Renal pelvis (tissue), 1 donor: ENCODE measurements at regions not wholly inside any gene's neighbourhood (a gene's known extent, or its start where the extent isn't known, plus 50 kb on each side); places are given as distances from the start of the nearest gene placed in this dataset.

Source experiments
- DNase-seq: peaks from one replicate; pipeline ENCODE4 v3.0.0-alpha.2; 2013

DNA sequence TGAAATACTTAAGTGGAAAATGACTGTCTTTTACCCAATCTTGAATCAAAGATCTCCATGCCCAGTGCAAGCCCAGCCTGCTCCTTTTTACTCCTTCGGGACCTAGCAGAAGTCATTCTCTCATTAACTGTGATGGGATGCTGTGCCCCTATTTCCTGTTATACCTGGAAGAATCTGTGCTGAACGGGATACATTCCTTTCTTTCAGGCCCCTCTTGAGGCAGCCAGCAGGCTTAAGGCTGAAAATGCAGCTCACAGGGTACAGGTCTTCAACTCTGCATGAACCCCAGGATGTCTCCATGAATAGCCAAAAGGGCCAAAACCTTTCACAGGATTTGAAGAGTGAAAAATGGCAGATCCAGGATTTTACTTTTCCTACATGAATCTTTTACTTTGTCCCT, 784.8 kb upstream of the KLHL29 start:
- DNase-seq = no peak

DNA sequence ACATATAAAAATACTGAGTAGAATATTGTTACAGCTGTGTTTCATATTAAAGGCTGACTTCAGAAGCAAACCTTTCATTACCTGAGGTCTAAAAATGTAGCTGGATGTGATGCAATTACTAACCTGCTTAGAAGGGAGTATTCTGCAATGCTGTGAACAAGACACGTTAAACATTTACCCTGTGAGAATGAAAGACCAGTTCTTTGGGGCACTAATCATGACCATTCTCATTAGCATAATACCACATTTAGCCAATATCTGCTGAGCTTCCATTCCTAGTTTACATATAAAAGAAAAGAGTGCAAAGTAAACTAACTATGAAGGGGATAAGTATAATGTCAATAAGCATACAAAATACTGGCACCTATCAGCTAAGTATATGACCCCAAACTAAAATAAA, 784.0 kb upstream of the KLHL29 start:
- DNase-seq = no peak

DNA sequence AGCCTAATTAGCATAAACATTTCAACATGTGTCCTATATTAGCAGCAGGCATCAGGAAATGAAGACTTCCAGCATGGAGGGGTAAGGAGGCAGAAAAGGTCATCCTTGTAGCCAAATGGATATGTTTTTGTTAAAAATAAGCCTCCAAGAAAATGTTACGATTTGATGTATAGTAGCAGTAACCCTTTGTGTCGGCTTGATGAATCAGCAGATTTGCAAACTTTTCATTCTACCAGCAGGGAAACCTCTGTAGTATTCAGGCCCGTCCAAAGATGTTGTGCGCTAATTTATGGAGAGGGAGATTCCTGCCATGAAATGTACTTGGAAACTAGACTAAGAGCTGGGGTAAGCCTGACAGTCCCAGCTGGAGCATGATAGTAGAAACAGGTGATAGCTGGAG, 780.8 kb upstream of the KLHL29 start:
- DNase-seq = peak; percentile 54

GRCh38 chr2:22616031-22616430, 768.9 kb upstream of the KLHL29 start:
- no peak for DNase-seq

DNA sequence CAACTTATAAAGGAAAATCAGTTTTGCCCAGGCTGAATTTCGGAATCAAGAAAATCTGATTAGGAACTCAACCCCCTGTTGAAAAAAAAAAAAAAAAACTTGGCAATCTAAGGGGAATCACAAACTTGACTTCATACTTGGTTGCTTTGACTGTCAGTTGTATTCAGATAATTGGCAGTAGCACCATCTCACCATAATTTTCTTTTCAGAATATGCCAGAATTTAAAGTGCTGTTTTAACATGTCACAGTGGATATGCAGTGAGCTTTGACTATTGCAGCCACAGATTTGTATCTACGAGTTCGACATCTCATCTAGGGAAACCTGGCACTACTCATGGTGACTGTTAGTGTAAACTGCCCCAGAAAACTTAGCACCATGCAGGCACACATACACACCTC, 761.4 kb upstream of the KLHL29 start:
- DNase-seq = no peak

DNA sequence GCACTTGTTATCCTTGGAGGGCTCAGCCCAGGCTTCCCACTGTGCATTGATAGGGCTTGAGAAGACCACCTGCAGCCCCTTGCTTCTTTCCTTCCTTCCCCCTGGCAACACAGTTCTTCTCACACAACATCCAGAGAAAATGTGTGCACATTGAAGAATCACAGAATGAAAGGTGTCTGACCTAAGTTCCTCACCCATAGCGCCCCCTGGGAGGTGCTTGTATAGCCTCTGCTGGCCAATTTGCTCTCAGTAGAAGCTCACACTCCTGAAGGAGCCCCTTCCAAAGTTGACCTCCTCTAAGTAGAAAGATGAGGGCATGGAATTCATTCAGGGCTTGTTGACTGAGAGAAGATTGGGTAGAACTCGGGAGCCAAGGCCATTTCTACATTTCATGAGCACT, 758.4 kb upstream of the KLHL29 start:
- no peak for DNase-seq

DNA sequence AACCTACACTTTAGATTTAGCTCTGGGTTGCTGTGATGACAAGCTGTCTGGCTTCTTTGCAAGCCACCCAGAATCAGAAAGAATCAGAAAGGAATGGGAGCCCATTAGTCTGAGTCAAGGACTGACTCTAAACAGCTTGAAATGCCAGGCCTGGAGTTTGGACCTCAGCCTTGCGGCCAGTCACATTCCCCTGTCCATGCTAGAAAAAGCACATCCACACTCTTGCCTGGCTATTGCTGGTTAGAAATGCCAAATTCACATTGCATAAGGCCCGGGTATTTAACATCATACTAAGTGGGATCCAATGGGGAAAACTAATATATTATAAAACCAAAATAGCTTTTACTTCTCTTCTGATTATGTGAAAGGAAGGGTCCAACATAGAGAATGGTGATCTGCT, 756.8 kb upstream of the KLHL29 start:
- DNase-seq = no peak

DNA sequence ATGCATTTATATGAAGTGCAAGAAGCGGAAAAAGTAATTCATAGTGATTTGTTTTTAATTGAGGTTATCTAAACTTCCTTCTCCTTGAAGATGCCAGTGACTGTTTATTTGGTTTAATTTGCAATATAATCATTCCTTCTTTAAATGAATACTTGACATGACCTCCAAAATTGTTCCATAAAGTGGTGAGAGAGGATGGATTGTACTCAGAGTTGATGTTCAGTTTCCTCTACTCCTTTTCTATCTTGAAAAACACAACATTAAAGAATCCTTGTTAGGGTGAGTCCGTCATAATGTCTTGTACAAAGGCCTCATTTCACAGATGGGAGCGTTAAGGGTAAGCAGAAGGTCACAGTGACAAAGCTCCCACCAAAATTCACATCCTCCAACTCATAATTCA, 756.1 kb upstream of the KLHL29 start:
- DNase-seq = no peak

DNA sequence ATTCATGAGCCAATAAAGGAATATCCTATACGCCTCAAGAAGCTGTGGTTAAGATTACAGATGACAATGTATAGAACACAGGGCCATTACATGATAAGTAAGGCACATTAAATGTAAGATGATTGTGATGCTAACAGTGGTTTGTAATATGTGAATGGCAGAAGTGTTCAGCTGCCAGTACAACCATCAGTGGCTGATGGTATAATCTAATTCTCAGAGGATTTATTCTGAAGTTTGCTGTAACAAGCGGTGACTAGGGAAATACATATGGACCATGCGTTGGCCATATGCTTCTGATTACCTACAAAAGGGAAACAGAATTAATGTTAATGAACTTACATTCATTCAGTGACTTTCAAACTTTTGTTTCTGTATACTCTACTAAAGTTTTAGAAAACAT, 750.8 kb upstream of the KLHL29 start:
- no peak for DNase-seq

DNA sequence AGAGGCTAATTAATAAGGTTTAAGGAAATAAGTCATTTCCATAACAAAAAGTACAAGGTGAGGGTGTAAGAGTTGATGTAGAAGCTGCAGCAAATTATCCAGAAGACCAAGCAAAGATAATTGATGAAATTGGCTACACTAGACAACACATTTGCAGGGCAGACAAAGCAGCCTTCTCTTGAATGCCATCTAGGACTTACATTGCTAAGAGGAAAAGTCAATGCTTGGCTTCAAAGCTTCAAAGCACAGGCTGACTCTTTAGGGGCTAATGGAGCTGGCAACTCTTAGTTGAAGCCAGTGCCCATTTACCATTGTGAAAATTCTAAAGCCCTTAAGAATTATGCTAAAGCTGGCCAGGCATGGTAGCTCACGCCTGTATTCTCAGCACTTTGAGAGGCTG, 728.6 kb upstream of the KLHL29 start:
- DNase-seq = no peak

GRCh38 chr2:22673529-22673928, 711.5 kb upstream of the KLHL29 start:
- no peak for DNase-seq

DNA sequence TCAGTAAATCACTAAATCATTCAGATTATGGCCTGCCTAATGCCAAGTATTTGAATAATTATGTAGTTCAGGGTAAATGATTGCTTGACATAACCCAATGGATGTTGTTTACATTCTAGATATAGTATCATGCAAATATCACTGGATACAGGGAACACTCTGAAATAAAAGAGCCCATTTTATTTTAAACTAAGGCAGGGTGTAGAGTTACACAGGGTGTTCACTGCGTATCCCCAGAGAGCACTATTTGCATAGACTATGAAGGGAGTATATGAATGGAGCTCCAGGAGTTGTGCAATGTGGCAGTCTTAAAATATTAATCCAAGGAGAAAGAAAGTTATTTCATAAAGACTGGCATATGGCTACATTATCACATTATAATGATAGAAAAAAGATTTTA, 701.1 kb upstream of the KLHL29 start:
- no peak for DNase-seq

GRCh38 chr2:22690096-22690495, 694.9 kb upstream of the KLHL29 start:
- DNase-seq = no peak

- DNase-seq = no peak
These were observed 693.3 kb upstream of the KLHL29 start for GRCh38 chr2:22691666-22692065.

DNA sequence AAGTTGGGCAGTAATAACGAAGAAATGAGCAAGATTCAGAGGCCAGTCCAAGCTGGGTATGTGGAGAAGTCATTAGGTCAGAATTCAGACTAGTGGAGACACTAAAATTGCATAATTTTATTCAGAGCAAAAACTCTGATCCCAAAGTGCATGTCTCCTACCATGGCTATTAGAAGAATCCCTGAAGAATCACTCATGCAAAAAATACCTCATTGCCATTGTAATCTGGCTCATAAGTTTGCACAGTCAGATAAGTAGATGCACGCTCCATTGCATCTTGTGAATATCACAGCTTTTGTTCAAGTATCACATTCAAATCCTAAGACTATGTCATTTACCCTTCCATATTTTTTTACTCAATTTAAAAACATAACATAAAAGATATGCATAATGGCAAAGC, 692.2 kb upstream of the KLHL29 start:
- DNase-seq = no peak

DNA sequence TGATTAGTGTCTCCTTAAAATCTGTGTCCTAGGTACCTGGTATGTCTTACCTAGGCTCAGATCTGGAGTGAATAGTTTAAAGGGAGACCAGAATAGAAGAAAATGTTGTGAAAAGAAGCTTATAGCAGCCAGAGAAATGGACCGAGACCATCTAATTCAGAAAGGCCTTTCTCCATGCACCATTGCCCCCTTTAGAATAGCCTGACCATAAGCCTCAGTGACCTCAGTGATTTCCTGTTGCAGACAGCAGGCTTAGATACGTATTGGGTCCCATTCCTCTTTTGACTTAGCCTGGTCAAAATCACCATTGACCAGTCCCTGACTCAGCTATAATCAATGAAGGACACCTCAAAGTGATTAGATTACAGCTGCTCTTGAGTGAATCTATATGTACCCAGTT, 690.7 kb upstream of the KLHL29 start:
- peak; percentile 8 for DNase-seq

GRCh38 chr2:22694856-22695255, 690.1 kb upstream of the KLHL29 start:
- no peak for DNase-seq

DNA sequence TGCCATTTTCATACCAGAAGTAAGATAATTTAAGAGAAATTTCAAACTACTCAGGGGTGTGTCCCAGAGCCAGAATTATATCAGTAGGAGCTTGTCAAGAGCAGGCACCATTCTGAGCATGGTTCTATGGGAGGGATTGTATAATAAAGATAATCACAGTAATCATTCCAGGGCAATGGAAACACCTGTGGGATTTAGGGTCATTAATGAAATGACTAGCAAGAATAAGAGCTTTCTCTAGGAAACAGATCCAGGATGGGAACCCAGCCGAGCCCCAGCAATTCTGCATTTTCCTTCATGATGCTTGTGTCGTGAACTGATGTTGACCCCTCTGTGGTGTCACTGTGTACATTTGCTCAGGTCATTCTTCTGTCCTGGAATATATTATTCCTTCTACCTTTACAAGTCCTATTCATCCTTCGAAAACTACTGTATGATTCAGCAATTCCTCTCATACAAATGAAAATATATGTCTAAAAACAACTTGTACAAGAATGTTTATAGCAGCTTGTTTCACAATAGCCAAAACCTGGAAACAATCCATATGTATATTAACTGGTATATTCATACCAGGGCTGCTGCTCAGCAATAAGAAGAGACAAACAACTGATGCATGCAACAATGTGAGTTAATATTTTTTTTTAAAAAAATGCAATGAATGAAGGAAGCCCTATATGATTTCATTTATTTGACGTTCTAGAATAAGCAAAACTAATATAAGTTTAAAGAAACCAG, 687.8 kb upstream of the KLHL29 start:
- no peak for DNase-seq

DNA sequence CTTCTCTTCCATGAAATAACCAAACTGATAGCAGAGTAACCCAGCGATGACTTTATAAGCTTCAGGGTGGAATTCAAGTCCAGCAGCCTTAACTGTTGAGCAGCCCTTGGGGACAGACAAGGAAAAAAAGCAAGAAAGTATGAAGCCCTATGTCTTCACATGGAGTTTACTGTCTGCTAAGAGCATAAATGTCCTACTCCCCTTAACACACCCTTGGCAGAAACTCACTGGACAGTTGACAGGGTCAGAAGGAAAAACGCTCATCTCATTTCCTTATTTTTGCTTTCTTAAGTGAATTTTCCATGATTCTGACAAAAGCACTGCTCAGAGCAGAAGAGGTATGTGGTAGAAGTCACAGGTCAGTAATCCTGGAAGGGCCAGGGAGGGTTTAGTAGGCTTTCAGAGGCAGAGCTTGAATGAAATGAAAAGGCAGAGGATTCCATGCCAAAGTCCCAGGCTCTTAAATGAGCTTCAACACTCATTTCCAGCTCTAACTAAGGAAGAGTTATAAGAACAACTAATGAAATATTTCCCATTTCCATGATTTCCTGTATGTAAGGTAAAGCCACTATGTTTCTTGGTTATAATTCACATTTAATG, 683.3 kb upstream of the KLHL29 start:
- DNase-seq = peak; percentile 8

GRCh38 chr2:22703286-22703920, 681.6 kb upstream of the KLHL29 start:
- DNase-seq = peak; percentile 8

GRCh38 chr2:22719396-22719795, 665.6 kb upstream of the KLHL29 start:
- DNase-seq = no peak

DNA sequence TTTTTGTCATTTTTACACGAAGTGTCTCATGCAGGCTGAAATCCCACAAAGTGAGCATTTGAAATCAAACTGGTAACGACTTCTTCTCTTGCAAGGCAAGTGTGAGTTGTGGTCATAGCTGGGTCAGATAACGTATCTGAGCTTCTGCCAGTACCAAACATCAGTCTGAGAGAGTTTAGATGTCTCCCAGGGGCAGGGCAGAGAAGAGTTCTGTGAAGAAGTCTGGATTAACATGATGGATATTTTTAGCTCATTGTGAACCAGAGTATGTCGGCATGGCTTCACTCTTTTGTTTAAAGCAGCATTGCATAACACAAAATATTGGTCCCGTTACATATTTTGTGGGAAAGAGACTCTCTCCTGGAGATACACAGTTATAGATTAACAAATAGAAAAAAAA, 655.5 kb upstream of the KLHL29 start:
- DNase-seq = no peak

DNA sequence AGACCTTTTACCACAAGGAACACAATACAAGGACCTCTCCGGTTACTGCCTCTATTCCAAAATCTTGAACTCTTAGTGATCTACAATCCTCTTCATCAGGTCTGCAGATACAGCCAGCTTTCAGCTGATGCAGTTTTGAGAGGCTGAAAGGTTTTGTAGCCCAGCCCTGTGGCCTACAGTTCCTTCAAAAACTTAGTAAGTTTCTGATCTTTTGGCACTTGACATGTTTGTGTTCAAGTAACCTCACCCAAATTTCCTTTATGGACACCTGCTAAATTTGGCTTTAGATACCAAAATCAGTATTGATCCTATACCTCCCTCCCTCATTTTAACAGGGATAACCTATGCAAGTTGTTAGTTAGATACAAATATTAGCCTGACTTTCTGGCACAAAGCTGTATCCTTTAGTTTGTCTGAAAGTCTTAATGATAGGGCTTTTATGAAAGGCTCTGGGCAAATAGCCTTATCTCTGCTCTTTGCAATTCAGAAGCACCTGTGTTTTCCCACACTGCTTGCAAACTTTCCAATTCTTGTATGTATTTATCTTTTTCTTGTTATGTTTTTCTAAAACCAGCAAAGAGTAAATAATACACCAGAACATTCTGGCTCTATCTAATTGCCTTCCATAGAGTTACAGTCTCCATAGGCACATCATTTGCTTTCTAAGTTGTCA, 650.5 kb upstream of the KLHL29 start:
- DNase-seq = no peak
